H1 (cell line): ENCODE measurements at regions not wholly inside any gene's neighbourhood (a gene's known extent, or its start where the extent isn't known, plus 50 kb on each side); places are given as distances from the start of the nearest gene placed in this dataset.

Source experiments
- CTCF ChIA-PET: fragments of 300-600 bp; sonication (Branson Sonifier 250); formaldehyde crosslinking; loops from one replicate; lab custom pipeline; 2021; ENCODE audit not compliant: partially characterized antibody; lab: Charles Lee
- POLR2A ChIA-PET: fragments of 300-600 bp; sonication (Branson Sonifier 250); formaldehyde crosslinking; loops from one replicate; lab custom pipeline; 2021; ENCODE audit warnings: inconsistent platforms; ENCODE audit not compliant: partially characterized antibody; lab: Charles Lee
- DNase-seq, 2 experiments: peaks; one replicate each; pipeline versions ENCODE4 v3.0.0 to v3.0.0-alpha.2; 2010 to 2022; ENCODE audit warnings: low spot score in 2 of 2, low read depth in 1 of 2, mixed read lengths in 1 of 2
- FAIRE-seq: peaks from 2 replicates; lab custom pipeline; 2011; peaks lifted over from hg19 to GRCh38; lab: Jason Lieb, UNC
- H2AFZ ChIP-seq: 2 replicates; pipeline ENCODE4 v1.8.1; 2012; ENCODE audit warnings: low read length, inconsistent platforms
- H2AK5ac ChIP-seq: 2 replicates; pipeline ENCODE4 v1.6.1; 2013; ENCODE audit warnings: low read depth, low read length
- H2BK120ac ChIP-seq: replicated peaks from 2 replicates; pipeline ENCODE3; 2013; ENCODE audit warnings: low read depth, low read length, inconsistent platforms
- H2BK12ac ChIP-seq: 2 replicates; pipeline ENCODE4 v1.6.1; 2013; ENCODE audit warnings: low read depth, low read length
- H2BK15ac ChIP-seq: 2 replicates; pipeline ENCODE4 v1.6.1; 2013; ENCODE audit warnings: low read length
- H2BK20ac ChIP-seq: 2 replicates; pipeline ENCODE4 v1.6.1; 2013; ENCODE audit warnings: low read length
- H2BK5ac ChIP-seq: 2 replicates; pipeline ENCODE4 v1.6.1; 2013; ENCODE audit warnings: low read depth, low read length
- H3K14ac ChIP-seq: 2 replicates; pipeline ENCODE4 v1.6.1; 2013; ENCODE audit warnings: inconsistent platforms; ENCODE audit not compliant: insufficient read length
- H3K18ac ChIP-seq: 2 replicates; pipeline ENCODE4 v1.6.1; 2013; ENCODE audit warnings: low read length; ENCODE audit errors: extremely low read depth
- H3K23ac ChIP-seq: 2 replicates; pipeline ENCODE4 v1.6.1; 2013; ENCODE audit warnings: inconsistent platforms; ENCODE audit not compliant: insufficient read length
- H3K23me2 ChIP-seq: 2 replicates; pipeline ENCODE4 v1.6.1; 2013; ENCODE audit warnings: low read depth, low read length
- H3K27ac ChIP-seq: 2 replicates; pipeline ENCODE4 v1.6.1; 2011; ENCODE audit warnings: low read depth, low read length, inconsistent platforms
- H3K27me3 ChIP-seq, 4 experiments: replicated peaks in 1 of 4; 1 replicate in 1 of 4; 2 replicates in 3 of 4; pipeline versions ENCODE4 v1.6.1 to v1.8.1; 2011 to 2013; ENCODE audit warnings: low read length in 3 of 4, mild to moderate bottlenecking in 3 of 4, inconsistent platforms in 2 of 4, mixed read lengths in 2 of 4, moderate library complexity in 1 of 4; ENCODE audit not compliant: control insufficient read depth in 3 of 4, insufficient read depth in 3 of 4; ENCODE audit errors: extremely low read depth in 1 of 4
- H3K36me3 ChIP-seq, 4 experiments: 2 replicates each; pipeline versions ENCODE4 v1.6.1 to v1.8.1; 2011 to 2013; ENCODE audit warnings: mild to moderate bottlenecking in 4 of 4, low read length in 3 of 4, moderate library complexity in 2 of 4, control low read depth in 1 of 4, inconsistent platforms in 1 of 4; ENCODE audit not compliant: insufficient read depth in 4 of 4, control insufficient read depth in 2 of 4
- H3K4ac ChIP-seq: replicated peaks from 2 replicates; pipeline ENCODE3; 2013; ENCODE audit warnings: low read length, low read depth, mixed read lengths, inconsistent platforms; ENCODE audit not compliant: insufficient read length
- H3K4me1 ChIP-seq, 4 experiments: replicated peaks in 1 of 4; 1 replicate in 1 of 4; 2 replicates in 3 of 4; pipeline versions ENCODE4 v1.6.1 to v1.8.1; 2011 to 2013; ENCODE audit warnings: low read length in 3 of 4, inconsistent platforms in 2 of 4, mixed read lengths in 1 of 4; ENCODE audit not compliant: insufficient read depth in 4 of 4, control insufficient read depth in 3 of 4
- H3K4me2 ChIP-seq, 2 experiments: 2 replicates each; pipeline versions ENCODE4 v1.6.1 to v1.8.1; 2011 to 2013; ENCODE audit warnings: low read depth in 2 of 2, low read length in 2 of 2, control low read depth in 1 of 2, inconsistent platforms in 1 of 2, mild to moderate bottlenecking in 1 of 2; ENCODE audit not compliant: insufficient read depth in 1 of 2
- H3K4me3 ChIP-seq, 4 experiments: fragments of 200-600, 300-600 bp in 1 of 4; sonication (generic), shearing (Covaris generic), sonication (Bioruptor Twin) in 1 of 4; 2 replicates each; pipeline versions ENCODE4 v1.5.1 to v1.8.1; 2011 to 2016; ENCODE audit warnings: low read length in 4 of 4, low read depth in 3 of 4, control low read depth in 2 of 4, inconsistent platforms in 2 of 4, mild to moderate bottlenecking in 2 of 4, mixed read lengths in 1 of 4, moderate library complexity in 1 of 4; ENCODE audit not compliant: insufficient read depth in 2 of 4; ENCODE audit errors: extremely low read depth in 1 of 4
- H3K56ac ChIP-seq: replicated peaks from 2 replicates; pipeline ENCODE3; 2013; ENCODE audit warnings: low read depth, mild to moderate bottlenecking, mixed read lengths, low read length, inconsistent platforms; ENCODE audit not compliant: insufficient read length
- H3K79me1 ChIP-seq: 2 replicates; pipeline ENCODE4 v1.6.1; 2013; ENCODE audit warnings: low read depth, low read length, control low read depth
- H3K79me2 ChIP-seq, 2 experiments: 2 replicates each; pipeline versions ENCODE4 v1.6.1 to v1.8.1; 2012 to 2013; ENCODE audit warnings: low read length in 2 of 2, mild to moderate bottlenecking in 2 of 2, inconsistent platforms in 1 of 2; ENCODE audit not compliant: insufficient read depth in 2 of 2, control insufficient read depth in 1 of 2
- H3K9ac ChIP-seq, 4 experiments: replicated peaks in 1 of 4; 1 replicate in 1 of 4; 2 replicates in 3 of 4; pipeline versions ENCODE4 v1.6.1 to v1.8.1; 2011 to 2013; ENCODE audit warnings: low read depth in 3 of 4, low read length in 3 of 4, control low read depth in 2 of 4, mild to moderate bottlenecking in 2 of 4, moderate library complexity in 2 of 4, inconsistent platforms in 1 of 4; ENCODE audit errors: extremely low read depth in 1 of 4
- H3K9me3 ChIP-seq, 2 experiments: 2 replicates each; pipeline versions ENCODE4 v1.6.1 to v1.8.1; 2012 to 2013; ENCODE audit warnings: mild to moderate bottlenecking in 2 of 2, moderate library complexity in 2 of 2, control low read depth in 1 of 2, inconsistent platforms in 1 of 2, low read depth in 1 of 2, low read length in 1 of 2, mixed read lengths in 1 of 2; ENCODE audit not compliant: insufficient read depth in 2 of 2
- H4K20me1 ChIP-seq, 2 experiments: replicated peaks in 1 of 2; 2 replicates each; pipeline versions ENCODE3 to v1.8.1; 2011 to 2013; ENCODE audit warnings: inconsistent platforms in 2 of 2, low read length in 2 of 2, mild to moderate bottlenecking in 1 of 2; ENCODE audit not compliant: insufficient read depth in 2 of 2, control insufficient read depth in 1 of 2
- H4K5ac ChIP-seq: 2 replicates; pipeline ENCODE4 v1.6.1; 2013; ENCODE audit warnings: low read length, low read depth, mixed read lengths, inconsistent platforms; ENCODE audit not compliant: insufficient read length
- H4K8ac ChIP-seq: 2 replicates; pipeline ENCODE4 v1.8.0; 2013; ENCODE audit warnings: mild to moderate bottlenecking, moderate library complexity, low read length, inconsistent platforms; ENCODE audit not compliant: insufficient read depth; ENCODE audit errors: extremely low read depth
- H4K91ac ChIP-seq: replicated peaks from 2 replicates; pipeline ENCODE3; 2013; ENCODE audit warnings: low read length, mixed read lengths, inconsistent platforms; ENCODE audit not compliant: insufficient read length
- CREB1 ChIP-seq: IDR thresholded peaks from 2 replicates; pipeline ENCODE4 v1.6.1; 2012; ENCODE audit warnings: inconsistent platforms
- POLR2AphosphoS5 ChIP-seq: IDR thresholded peaks from 2 replicates; pipeline ENCODE4 v1.6.1; 2011; ENCODE audit warnings: low read depth, low read length
- WGBS, 2 experiments: shearing (Covaris generic) in 1 of 2; methylation state at CpG; one replicate each; pipeline versions ENCODE4 v1.1.6 to v1.1.7; 2013 to 2015; ENCODE audit warnings: low lambda C conversion rate in 2 of 2, mixed read lengths in 2 of 2, inconsistent platforms in 1 of 2, low coverage in 1 of 2, missing lambda C conversion rate in 1 of 2; ENCODE audit not compliant: insufficient replicate concordance in 2 of 2, insufficient coverage in 1 of 2, insufficient read length in 1 of 2; ENCODE audit errors: extremely low coverage in 1 of 2, missing lambda C conversion rate in 1 of 2; 5-methylcytosine and 5-hydroxymethylcytosine counted together

- Histone ChIP-seq H3K23ac (no peak overlapping the region), H3K36me3 (no peaks in the 10 kb centered on the region), H4K5ac (no peak overlapping the region), H3K4ac (no peak overlapping the region), H3K4me3 (no peak overlapping the region), H3K79me2 (no peaks in the 10 kb centered on the region), H3K27me3 (no peaks in the 10 kb centered on the region), H3K23me2 (no peaks in the 10 kb centered on the region), H3K4me1 (no peaks in the 10 kb centered on the region; a peak in 1 of 7 replicates), H3K14ac (no peak overlapping the region), H3K9ac (no peak overlapping the region), H3K79me1 (no peaks in the 10 kb centered on the region), H3K4me2 (no peak overlapping the region), H2BK15ac (no peak overlapping the region), H2BK12ac (no peak overlapping the region), H2BK5ac (no peak overlapping the region), H2AFZ (no peak overlapping the region), H3K56ac (no peak overlapping the region), H4K8ac (no peak overlapping the region), H4K20me1 (no peaks in the 10 kb centered on the region), H3K9me3 (no peaks in the 10 kb centered on the region), H3K18ac (no peak overlapping the region), H2AK5ac (no peak overlapping the region), H2BK120ac (no peak overlapping the region), H3K27ac (no peak overlapping the region), H2BK20ac (no peak overlapping the region), H4K91ac (no peak overlapping the region)
- CTCF ChIA-PET: interaction anchor here (0.6 to 1.2 kb wide), 4 partner anchors 20 to 865 kb away, joined by 3 to 4 read pairs (median 4); no protein-coding TSS in a partner anchor
- DNase-seq: no peak
- no peak for FAIRE-seq
- WGBS, 2 experiments: 91% methylated on average over 11 of the region's 11 CpGs; no CpG with 5 or more reads in 1 of the 2 experiments
- POLR2A ChIA-PET: no interaction called here
- no peak for TF ChIP-seq CREB1
- no peak for TF ChIP-seq POLR2AphosphoS5
Measured at GRCh38 chr20:50249447-50250388, 59.1 kb downstream of the CEBPB start.
